ENCODE measurements at regions not wholly inside any gene's neighbourhood (a gene's known extent, or its start where the extent isn't known, plus 50 kb on each side); places are given as distances from the start of the nearest gene placed in this dataset.
"Not testable (repeated sequence)": the region's sequence is repeated elsewhere in the genome, so short reads cannot be mapped to it uniquely, and the experiment has no call there.

- TF ChIP-seq CTCF (IDR thresholded peaks at IDR 0.05; ENCODE audit: insufficient read depth, low read depth, low read length); EZH2 (IDR thresholded peaks at IDR 0.05; ENCODE audit: insufficient read depth, low read length): not testable (repeated sequence)
These were observed 691.6 kb downstream of the EFNA5 start for GRCh38 chr5:106979178-106979577.

Data from astrocyte (in vitro differentiated cells and primary cell).